ENCODE measurements at regions not wholly inside any gene's neighbourhood (a gene's known extent, or its start where the extent isn't known, plus 50 kb on each side); places are given as distances from the start of the nearest gene placed in this dataset.

GRCh38 chr9:103323699-103324098 is 328.6 kb downstream of the CYLC2 start:
- no peak for TF ChIP-seq POLR2A (IDR thresholded peaks at IDR 0.05; ENCODE audit: low read depth, low read length)
- TF ChIP-seq POLR2AphosphoS5 (IDR thresholded peaks at IDR 0.05; ENCODE audit: low read depth, low read length) = no peak
- no peak for TF ChIP-seq TAF1 (IDR thresholded peaks at IDR 0.05; ENCODE audit: borderline replicate concordance, low read depth, low read length)
